HL-60/S4 (cell line): ENCODE measurements at regions not wholly inside any gene's neighbourhood (a gene's known extent, or its start where the extent isn't known, plus 50 kb on each side); places are given as distances from the start of the nearest gene placed in this dataset.
"Not testable (repeated sequence)": the region's sequence is repeated elsewhere in the genome, so short reads cannot be mapped to it uniquely, and the experiment has no call there.

Experiments used
- in situ Hi-C: fragments of 300-500 bp; cut with MboI; formaldehyde crosslinking; loops from 2 replicates; pipeline ENCODE4 v1.14.3; 2022; ENCODE audit warnings: low sequenced_read_pairs

DNA sequence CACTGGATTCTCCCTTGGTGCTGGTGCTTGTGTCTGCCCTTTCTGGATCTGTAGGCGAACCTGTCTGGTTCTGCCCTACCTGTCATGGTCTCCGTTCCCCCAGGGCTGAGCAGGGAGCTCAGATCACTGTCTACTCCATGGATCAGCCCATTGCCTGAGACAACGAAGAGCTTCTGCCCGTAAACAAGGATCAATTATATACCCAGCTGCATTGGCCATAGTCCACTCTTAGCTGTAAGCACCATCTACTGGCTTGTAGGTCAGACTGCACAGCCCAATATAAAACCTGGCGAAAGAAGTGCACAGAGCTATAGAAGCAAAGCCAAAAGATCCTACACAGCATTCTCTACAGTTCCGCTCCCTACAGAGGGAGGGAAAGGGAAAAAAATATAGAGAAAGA, 181.5 kb upstream of the RPS23 start:
- in situ Hi-C loops = no loop called here

- in situ Hi-C loops = not testable (repeated sequence)
Observed at GRCh38 chr5:82455317-82455716, 177.2 kb upstream of the RPS23 start.

DNA sequence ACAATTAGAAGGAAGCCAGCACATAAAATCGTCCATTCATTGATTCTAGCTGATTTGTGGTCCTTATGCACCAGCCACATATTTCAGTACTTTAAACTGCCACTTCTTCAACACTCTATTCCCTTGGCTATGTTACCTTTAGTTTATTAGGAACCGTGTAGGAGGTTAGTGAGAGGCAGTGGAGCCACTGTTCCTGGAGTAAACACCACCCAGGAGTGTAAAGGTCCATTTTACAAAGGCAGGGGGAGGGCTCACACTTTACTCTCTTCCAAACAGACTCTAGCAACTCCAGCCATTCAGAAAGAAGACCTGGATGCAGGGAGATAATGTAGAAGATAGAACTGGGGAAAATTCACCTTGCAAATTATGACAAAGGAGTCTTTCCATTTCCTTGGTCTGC, 170.2 kb upstream of the RPS23 start:
- in situ Hi-C loops = no loop called here

- in situ Hi-C loops = no loop called here
Observed at GRCh38 chr5:82447913-82448312, 169.8 kb upstream of the RPS23 start.

- in situ Hi-C loops = no loop called here
Observed at GRCh38 chr5:82446809-82447208, 168.7 kb upstream of the RPS23 start.

DNA sequence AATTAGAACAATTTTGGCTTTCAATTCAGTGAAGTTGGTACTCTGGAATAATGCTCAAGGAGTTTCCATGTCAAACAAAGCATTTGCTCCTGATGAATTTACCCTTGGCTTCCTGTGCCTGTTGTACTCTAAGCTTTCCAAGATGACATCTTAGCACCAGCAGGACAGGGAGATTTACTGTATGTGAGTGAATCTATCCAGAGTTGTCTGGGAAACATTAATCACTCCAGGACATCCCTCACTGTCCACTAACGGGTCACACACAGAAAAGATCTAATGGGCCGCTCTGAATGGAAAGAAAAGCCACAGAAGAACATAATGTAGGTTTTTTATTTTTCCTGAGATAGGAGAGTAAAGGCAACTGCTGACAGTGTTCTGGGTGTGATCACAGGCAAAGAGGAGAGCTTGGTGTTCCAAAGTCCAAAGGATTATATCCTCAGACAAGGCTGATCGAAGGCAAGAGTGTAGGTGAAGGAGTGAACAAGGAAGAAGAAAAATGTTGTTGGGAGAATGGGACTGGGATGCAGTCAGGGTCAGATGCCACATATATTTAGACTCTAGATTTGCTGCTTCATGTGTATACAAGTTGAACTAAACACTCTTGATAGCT, 167.7 kb upstream of the RPS23 start:
- in situ Hi-C loops = no loop called here

GRCh38 chr5:82439750-82440445, 161.7 kb upstream of the RPS23 start:
- in situ Hi-C loops = no loop called here

- in situ Hi-C loops = not testable (repeated sequence)
Observed at GRCh38 chr5:82437565-82437964, 159.4 kb upstream of the RPS23 start.

GRCh38 chr5:82436291-82436690, 158.1 kb upstream of the RPS23 start:
- in situ Hi-C loops = no loop called here

DNA sequence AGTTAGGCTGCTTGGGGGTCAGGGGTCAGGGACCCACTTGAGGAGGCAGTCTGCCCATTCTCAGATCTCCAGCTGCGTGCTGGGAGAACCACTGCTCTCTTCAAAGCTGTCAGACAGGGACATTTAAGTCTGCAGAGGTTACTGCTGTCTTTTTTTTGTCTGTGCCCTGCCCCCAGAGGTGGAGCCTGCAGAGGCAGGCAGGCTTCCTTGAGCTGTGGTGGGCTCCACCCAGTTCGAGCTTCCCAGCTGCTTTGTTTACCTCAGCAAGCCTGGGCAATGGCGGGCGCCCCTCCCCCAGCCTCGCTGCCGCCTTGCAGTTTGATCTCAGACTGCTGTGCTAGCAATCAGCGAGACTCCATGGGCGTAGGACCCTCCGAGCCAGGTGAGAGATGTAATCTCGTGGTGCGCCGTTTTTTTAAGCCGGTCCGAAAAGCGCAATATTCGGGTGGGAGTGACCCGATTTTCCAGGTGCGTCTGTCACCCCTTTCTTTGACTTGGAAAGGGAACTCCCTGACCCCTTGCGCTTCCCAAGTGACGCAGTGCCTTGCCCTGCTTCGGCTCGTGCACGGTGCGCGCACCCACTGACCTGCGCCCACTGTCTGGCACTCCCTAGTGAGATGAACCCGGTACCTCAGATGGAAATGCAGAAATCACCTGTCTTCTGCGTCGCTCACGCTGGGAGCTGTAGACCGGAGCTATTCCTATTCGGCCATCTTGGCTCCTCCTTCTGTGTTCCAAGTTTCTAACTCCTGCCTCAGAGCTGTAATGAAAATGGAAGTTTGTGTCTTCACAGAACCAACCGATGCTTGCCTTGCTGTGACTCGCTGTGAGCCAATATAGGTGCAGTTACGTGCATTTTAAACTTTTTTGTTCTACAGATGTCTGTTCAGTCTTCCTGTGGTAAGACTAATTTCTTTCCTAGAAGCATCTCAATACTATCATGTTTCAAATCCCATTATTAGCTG, 156.8 kb upstream of the RPS23 start:
- in situ Hi-C loops = not testable (repeated sequence)

DNA sequence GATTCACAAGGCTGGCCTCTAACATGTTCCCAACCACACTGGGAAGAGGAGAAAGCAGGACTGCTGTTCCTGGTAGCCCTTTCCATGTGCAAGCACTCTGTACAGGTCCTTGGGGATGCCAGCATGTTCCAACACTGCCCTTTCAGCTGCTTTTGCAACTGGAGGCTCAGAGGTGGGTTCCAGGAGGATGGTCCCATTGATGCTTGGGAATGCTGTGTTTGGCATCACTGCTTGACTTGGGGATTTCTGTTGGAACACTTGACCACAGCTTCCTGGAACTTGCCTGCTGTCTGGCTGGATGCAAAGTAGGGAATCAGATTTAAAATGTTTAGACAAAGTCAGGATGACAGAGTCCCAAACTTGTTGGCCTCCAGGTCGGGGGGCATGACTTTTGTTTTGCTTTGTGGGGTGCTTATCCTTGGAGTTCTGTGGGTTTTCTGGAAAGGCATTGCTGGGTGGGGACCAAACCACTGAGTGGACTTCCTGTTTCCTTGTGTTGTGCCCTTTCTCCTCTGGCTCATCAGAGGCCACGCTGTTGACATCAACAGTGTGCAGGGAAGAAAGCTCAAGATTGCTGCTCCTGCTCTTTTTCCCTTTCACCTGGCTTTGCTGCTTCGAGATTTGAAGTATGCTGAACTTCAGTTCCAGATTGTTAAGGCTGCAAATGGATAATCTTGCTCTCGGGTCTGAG, 148.5 kb upstream of the RPS23 start:
- in situ Hi-C loops = no loop called here

DNA sequence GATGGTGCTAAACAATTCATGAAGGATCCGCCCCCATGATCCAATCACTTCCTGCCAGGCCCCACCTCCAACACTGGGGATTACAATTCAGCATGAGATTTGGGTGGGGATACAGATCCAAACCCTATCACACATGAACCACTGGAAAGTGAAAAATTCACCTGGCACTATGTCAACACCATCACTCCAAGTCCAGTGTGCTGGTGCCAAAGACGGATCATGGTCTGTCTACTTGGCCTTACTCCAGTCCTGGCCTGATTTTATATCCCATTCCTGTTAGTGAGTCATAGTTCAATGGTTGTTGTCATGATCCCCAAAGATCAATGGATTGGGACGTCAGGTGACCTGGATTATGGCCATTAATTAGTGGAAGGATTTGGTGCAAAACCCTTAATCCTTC, 147.4 kb upstream of the RPS23 start:
- in situ Hi-C loops = no loop called here

DNA sequence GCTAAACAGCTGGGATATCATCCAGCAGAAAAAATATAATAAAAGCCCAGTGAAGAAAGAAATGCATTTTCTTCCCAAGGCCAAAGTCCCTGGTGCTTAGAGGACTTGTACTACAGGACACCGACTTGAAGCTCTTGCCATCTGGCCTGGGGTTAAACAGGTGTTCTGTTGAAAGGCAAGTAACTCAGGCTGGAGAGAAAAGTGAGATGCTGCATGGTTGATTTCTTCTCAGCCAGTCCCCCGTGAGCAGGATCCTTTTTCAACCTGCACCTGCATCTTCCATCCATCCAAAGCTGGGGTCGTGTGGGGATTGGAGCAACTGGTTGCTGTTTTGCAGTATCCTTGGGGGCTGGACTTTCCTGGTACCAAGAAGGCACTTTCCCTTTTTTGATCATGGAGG, 146.1 kb upstream of the RPS23 start:
- in situ Hi-C loops = no loop called here

GRCh38 chr5:82422751-82423181, 144.6 kb upstream of the RPS23 start:
- in situ Hi-C loops = no loop called here

DNA sequence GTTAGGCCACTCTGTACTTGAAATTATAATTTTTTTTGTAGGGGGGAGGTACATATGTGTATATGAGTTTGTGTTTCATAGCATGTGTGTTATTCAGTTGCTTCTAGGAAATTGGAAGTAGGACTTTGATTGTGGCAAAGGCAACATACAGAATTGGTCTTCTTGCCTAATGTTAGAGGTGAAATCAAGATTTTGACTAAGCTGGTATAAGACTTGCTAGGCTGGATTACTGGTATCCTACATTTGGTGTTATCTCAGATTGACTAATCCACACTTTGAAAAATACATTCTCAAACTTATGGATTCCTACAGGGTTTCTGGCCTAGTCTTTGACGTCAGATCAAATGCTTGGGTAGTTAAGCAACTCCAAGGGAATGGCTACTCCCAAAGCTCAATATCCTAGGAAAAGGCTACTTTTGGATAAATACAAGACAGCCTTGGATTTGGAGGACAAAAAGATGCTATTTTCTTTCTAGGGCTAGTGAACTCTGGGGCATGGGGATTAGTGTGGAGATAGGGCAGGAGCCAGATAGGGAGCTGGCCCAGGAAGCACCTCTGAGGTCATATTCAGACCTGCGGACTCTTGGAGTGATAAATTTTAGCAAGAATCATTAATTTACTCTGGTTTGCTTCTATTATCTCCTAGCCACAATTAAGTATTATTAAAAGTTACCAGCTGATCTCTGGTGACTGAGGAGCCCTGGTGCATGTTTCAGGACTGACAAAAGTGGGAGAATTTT, 144.0 kb upstream of the RPS23 start:
- in situ Hi-C loops = no loop called here

- in situ Hi-C loops = no loop called here
Observed at GRCh38 chr5:82421119-82421518, 143.0 kb upstream of the RPS23 start.

DNA sequence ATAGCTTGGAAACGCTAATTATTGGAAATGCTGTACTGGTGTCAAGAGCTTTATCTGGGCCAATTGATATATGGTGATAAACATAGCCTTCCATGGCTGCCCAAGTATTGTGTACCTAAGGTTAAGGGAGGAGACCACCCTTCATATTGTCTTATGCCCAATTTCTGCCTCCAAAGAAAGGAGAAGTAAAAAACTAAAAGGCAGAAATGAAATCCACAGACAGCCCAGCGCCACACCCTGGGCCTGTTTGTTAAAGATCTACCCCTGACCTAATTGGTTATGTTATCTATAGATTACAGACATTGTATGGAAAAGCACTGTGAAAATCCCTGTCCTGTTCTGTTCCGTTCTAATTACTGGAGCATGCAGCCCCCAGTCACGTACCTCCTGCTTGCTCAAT, 142.4 kb upstream of the RPS23 start:
- in situ Hi-C loops = not testable (repeated sequence)

DNA sequence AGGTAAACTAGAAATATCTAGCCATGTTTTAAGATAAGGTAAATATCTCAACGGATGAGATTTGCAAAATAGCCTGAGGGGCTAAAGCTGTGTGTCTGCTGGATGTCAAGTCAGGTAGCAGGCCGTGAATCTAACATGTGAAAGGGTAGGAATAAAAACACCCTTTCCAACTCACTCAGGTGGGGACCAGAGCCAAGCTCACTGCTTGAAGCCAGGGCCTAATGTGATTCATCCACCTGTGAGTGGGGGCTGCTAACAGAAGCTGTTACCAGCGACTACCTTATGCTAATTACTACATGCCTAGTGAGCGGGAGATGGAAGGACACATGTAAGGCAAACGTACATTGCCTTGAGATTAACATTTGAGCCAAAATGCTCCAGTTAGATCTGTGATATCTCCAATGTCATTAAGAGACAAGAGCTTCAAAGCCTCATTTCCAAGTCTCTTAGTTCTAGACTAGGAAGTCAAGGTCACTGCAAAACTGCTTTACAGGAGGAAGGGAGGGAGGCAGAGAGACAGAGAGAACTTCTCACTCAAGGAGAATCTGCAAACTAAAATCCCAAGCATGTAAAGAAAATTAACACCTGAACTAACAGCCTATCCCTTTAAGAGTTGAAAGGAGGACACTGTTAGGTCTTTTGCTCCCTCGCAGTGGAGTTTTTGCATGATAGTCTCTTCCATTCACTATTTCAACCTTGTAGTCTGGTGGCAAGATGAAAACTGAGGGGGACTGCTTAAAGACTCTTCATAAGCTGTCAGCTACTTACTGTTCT, 141.6 kb upstream of the RPS23 start:
- in situ Hi-C loops = no loop called here

DNA sequence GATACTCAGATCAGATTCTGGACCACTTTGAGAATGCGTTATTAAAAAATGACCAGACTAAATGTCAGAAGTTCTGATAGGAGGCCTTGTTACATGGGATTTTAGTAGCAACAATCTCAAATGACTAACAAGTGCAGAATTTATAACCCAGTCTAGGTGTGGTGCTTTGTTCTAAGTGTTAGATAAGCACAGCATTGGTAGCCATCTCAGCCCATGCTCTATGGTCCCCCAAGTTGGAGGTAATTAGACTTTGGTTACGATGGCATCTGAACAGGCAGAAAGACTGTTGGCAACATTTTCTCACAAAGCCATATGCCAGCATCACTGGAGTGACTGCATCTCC, 140.4 kb upstream of the RPS23 start:
- in situ Hi-C loops = no loop called here
